ENCODE measurements at regions not wholly inside any gene's neighbourhood (a gene's known extent, or its start where the extent isn't known, plus 50 kb on each side); places are given as distances from the start of the nearest gene placed in this dataset.

GRCh38 chr2:121969766-121970639 is 214.6 kb downstream of the TSN start:
- no peak for FAIRE-seq
- TF ChIP-seq TAF1 (IDR thresholded peaks at IDR 0.05; ENCODE audit: borderline replicate concordance, low read depth, low read length) = no peak
- no peak for TF ChIP-seq POLR2A (IDR thresholded peaks at IDR 0.05; ENCODE audit: low read depth, low read length)
- TF ChIP-seq POLR2AphosphoS5 (IDR thresholded peaks at IDR 0.05; ENCODE audit: low read depth, low read length) = no peak
- no peak for DNase-seq (ENCODE audit: insufficient read length)

GRCh38 chr2:121972203-121972602 is 216.8 kb downstream of the TSN start:
- DNase-seq (ENCODE audit: insufficient read length) (no peak), FAIRE-seq (no peak)
- no peak for TF ChIP-seq TAF1 (IDR thresholded peaks at IDR 0.05; ENCODE audit: borderline replicate concordance, low read depth, low read length)
- TF ChIP-seq POLR2AphosphoS5 (IDR thresholded peaks at IDR 0.05; ENCODE audit: low read depth, low read length) = no peak

- TF ChIP-seq POLR2AphosphoS5 (IDR thresholded peaks at IDR 0.05; ENCODE audit: low read depth, low read length) (no peak), TAF1 (IDR thresholded peaks at IDR 0.05; ENCODE audit: borderline replicate concordance, low read depth, low read length) (no peak), POLR2A (IDR thresholded peaks at IDR 0.05; ENCODE audit: low read depth, low read length) (no peak)
- FAIRE-seq = peak; percentile 91
- peak; percentile 42 for DNase-seq (ENCODE audit: insufficient read length)
Observed at GRCh38 chr2:121974897-121975661, 219.6 kb downstream of the TSN start.

GRCh38 chr2:121976926-121977325 is 221.5 kb downstream of the TSN start:
- DNase-seq (ENCODE audit: insufficient read length) (no peak), FAIRE-seq (no peak)
- TF ChIP-seq POLR2AphosphoS5 (IDR thresholded peaks at IDR 0.05; ENCODE audit: low read depth, low read length) = no peak
- no peak for TF ChIP-seq TAF1 (IDR thresholded peaks at IDR 0.05; ENCODE audit: borderline replicate concordance, low read depth, low read length)

- DNase-seq (ENCODE audit: insufficient read length) = no peak
- TF ChIP-seq POLR2AphosphoS5 (IDR thresholded peaks at IDR 0.05; ENCODE audit: low read depth, low read length) (no peak), POLR2A (IDR thresholded peaks at IDR 0.05; ENCODE audit: low read depth, low read length) (no peak), TAF1 (IDR thresholded peaks at IDR 0.05; ENCODE audit: borderline replicate concordance, low read depth, low read length) (no peak)
- no peak for FAIRE-seq
Observed at GRCh38 chr2:121977326-121977725, 221.9 kb downstream of the TSN start.

- DNase-seq (ENCODE audit: insufficient read length) = no peak
- TF ChIP-seq POLR2AphosphoS5 (IDR thresholded peaks at IDR 0.05; ENCODE audit: low read depth, low read length) (no peak), TAF1 (IDR thresholded peaks at IDR 0.05; ENCODE audit: borderline replicate concordance, low read depth, low read length) (no peak), POLR2A (IDR thresholded peaks at IDR 0.05; ENCODE audit: low read depth, low read length) (no peak)
- FAIRE-seq = no peak
Observed at GRCh38 chr2:121992700-121993099, 237.2 kb downstream of the TSN start.

GRCh38 chr2:121993682-121994081 is 238.2 kb downstream of the TSN start:
- DNase-seq (ENCODE audit: insufficient read length) (no peak), FAIRE-seq (no peak)
- no peak for TF ChIP-seq POLR2AphosphoS5 (IDR thresholded peaks at IDR 0.05; ENCODE audit: low read depth, low read length)
- no peak for TF ChIP-seq TAF1 (IDR thresholded peaks at IDR 0.05; ENCODE audit: borderline replicate concordance, low read depth, low read length)
- TF ChIP-seq POLR2A (IDR thresholded peaks at IDR 0.05; ENCODE audit: low read depth, low read length) = no peak

GRCh38 chr2:121994238-121995206 is 239.1 kb downstream of the TSN start:
- TF ChIP-seq POLR2A (IDR thresholded peaks at IDR 0.05; ENCODE audit: low read depth, low read length) (no peak), TAF1 (IDR thresholded peaks at IDR 0.05; ENCODE audit: borderline replicate concordance, low read depth, low read length) (no peak), POLR2AphosphoS5 (IDR thresholded peaks at IDR 0.05; ENCODE audit: low read depth, low read length) (no peak)
- DNase-seq (ENCODE audit: insufficient read length) = no peak
- FAIRE-seq = no peak

GRCh38 chr2:121998751-121999150 is 243.3 kb downstream of the TSN start:
- no peak for FAIRE-seq
- no peak for TF ChIP-seq TAF1 (IDR thresholded peaks at IDR 0.05; ENCODE audit: borderline replicate concordance, low read depth, low read length)
- no peak for TF ChIP-seq POLR2A (IDR thresholded peaks at IDR 0.05; ENCODE audit: low read depth, low read length)
- TF ChIP-seq POLR2AphosphoS5 (IDR thresholded peaks at IDR 0.05; ENCODE audit: low read depth, low read length) = no peak
- no peak for DNase-seq (ENCODE audit: insufficient read length)

GRCh38 chr2:121999264-121999663 is 243.8 kb downstream of the TSN start:
- no peak for DNase-seq (ENCODE audit: insufficient read length)
- TF ChIP-seq POLR2AphosphoS5 (IDR thresholded peaks at IDR 0.05; ENCODE audit: low read depth, low read length) (no peak), POLR2A (IDR thresholded peaks at IDR 0.05; ENCODE audit: low read depth, low read length) (no peak), TAF1 (IDR thresholded peaks at IDR 0.05; ENCODE audit: borderline replicate concordance, low read depth, low read length) (no peak)
- no peak for FAIRE-seq
